Activated gamma-delta T cell treated with Interleukin-2 at 50 U/mL for 16 hours (primary cell): ENCODE measurements at regions not wholly inside any gene's neighbourhood (a gene's known extent, or its start where the extent isn't known, plus 50 kb on each side); places are given as distances from the start of the nearest gene placed in this dataset.

ENCODE experiments used
- DNase-seq: peaks from one replicate; pipeline ENCODE4 v3.0.0-alpha.2; 2020

- no peak for DNase-seq
Observed at GRCh38 chr21:27715131-27715530, 748.2 kb upstream of the ADAMTS5 start.

GRCh38 chr21:27713154-27714109, 746.5 kb upstream of the ADAMTS5 start:
- no peak for DNase-seq

- no peak for DNase-seq
Observed at GRCh38 chr21:27704567-27705166, 737.8 kb upstream of the ADAMTS5 start.

DNA sequence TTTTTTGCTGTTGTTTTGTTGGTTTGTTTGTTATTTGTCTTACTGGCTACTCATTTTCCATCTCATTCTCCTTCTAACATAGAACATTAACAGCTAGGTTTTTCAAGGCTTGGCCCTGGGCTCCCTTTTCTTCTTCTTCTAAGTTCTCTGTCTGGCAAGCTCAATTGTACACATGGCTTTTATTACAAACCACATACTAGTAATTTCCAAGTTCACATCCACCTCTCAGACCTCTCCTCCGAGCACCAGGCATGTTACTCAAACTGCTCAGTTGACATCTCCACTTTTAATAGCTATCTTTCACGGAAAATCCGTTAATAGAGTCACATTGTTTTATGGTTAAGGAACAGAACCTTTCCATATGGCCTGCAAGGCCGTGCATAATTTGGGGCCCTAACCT, 736.9 kb upstream of the ADAMTS5 start:
- DNase-seq: no peak

GRCh38 chr21:27700974-27701614, 734.2 kb upstream of the ADAMTS5 start:
- DNase-seq: peak; percentile 34

GRCh38 chr21:27695246-27695645, 728.4 kb upstream of the ADAMTS5 start:
- DNase-seq: no peak

- DNase-seq: no peak
Observed at GRCh38 chr21:27694667-27695066, 727.8 kb upstream of the ADAMTS5 start.

DNA sequence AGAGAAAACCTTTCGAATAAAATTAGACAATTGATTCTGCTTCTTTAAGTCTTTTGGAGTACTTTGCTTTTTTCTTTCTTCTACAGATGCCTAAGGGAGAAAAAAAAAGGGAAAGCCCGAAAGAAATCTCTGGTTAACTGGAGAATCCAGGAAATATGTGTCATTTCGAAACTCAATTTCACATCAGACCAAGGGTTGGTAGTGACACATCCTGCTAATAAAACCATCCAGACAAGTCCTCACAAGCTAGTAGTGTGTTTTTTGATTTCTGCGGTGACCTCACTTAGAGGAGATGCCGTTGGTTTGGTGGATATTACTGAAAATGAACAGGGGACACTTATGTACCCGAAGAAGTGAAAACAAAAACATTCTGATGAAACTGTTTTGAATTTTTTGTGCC, 726.5 kb upstream of the ADAMTS5 start:
- no peak for DNase-seq

DNA sequence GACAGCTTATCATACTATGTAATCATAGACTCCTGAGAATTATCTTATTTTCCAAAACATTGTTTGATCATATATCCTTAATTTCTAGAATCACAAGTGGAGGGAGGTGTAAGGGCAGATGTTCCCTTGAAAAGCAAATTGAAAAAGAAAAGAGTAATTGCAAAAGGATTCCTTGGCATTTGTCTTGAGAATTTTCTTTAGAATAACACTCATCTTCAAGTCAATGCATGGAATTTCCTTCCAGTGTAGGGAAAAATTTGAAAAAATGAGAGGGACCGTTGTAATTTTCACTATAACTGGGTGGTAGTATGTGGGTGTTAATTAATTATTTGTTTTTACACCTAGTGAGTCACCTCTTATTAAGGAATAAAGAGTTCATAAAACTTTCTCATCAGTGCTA, 724.6 kb upstream of the ADAMTS5 start:
- no peak for DNase-seq

- DNase-seq: no peak
Observed at GRCh38 chr21:27691006-27691405, 724.1 kb upstream of the ADAMTS5 start.

DNA sequence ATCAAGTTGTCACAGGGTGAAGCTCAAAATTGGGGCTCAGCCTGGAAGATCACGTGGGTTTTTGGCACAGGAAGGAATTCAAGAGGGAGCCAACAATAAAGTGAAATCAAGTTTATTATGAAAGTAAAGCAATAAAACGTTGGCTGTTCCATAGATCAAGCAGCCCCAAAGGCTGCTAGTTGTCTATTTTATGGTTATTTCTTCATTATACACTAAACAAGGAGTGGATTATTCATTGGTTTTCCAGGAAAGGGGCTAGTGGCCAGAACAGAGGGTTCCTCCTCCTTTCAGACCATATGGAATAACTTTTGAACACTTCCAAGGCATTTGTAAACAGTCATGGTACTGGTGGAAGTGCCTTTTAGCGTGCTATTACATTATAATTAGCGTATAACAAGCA, 723.5 kb upstream of the ADAMTS5 start:
- DNase-seq: no peak

GRCh38 chr21:27688773-27689172, 721.9 kb upstream of the ADAMTS5 start:
- no peak for DNase-seq

GRCh38 chr21:27683292-27683691, 716.4 kb upstream of the ADAMTS5 start:
- no peak for DNase-seq

GRCh38 chr21:27681841-27682240, 715.0 kb upstream of the ADAMTS5 start:
- DNase-seq: no peak

GRCh38 chr21:27681038-27681437, 714.1 kb upstream of the ADAMTS5 start:
- DNase-seq: no peak

GRCh38 chr21:27680181-27680580, 713.3 kb upstream of the ADAMTS5 start:
- no peak for DNase-seq

- no peak for DNase-seq
Observed at GRCh38 chr21:27678511-27678910, 711.6 kb upstream of the ADAMTS5 start.

DNA sequence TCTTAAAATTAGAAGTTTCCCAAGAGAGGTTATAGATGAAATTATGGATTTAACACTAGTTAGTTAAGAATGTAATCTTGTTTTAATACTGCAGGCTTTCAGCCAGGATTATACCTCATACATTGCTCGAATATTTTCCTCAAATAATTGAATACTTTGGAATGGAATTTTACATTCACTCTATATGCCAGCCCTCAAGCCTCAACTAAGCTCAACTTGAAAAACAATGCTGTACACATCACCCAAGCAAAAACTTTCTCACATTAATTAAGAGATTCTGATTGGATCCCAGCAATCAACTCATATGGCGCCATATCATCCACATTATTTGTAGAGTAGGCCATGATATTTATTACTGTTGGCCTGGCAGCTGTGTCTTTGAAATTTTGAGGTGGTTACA, 710.7 kb upstream of the ADAMTS5 start:
- DNase-seq: no peak

DNA sequence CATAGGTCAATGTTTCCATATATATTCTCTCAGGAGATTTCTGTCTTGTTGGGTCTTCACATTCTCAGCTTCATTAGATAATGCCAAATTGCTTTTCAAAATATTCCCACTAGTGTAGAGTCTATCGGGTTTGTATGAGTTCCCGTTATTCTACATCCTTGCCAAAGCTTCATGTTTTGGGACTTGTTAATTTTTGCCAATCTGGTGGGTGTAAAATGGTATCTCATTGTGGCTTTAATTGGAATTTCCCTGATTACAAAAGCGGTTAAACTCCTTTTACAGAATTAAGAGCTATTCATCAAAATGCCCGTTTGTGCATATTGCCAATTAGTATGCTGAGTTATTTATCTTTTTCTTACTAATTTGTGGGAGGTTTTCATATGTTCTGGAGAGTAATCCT, 708.4 kb upstream of the ADAMTS5 start:
- DNase-seq: no peak

DNA sequence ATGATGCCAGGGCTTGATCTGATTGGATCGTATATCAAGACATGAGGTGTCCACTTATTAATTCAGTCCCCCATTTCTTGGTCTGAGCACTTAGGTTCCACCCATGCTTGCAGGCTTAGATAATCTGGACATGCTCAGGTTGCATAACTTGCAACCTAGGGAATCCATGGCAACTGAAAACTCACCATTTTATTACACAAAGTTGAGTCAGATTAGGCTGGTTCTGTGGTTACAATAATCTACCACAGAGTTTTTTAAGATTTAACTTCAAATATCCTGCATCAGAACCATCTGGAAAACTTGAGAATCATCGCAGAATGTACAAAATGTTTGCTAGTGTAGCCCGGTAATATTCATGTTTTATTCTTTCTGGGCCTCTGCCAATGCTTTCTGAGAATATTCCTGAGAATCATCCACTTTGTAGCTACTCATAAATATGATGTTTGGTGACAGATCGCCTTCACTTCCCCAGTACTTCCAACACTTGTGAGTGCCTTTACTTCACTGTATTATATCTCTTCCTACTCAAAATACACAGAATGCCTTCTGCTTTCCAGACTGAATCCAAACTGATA, 707.2 kb upstream of the ADAMTS5 start:
- no peak for DNase-seq

- no peak for DNase-seq
Observed at GRCh38 chr21:27673581-27673980, 706.7 kb upstream of the ADAMTS5 start.

DNA sequence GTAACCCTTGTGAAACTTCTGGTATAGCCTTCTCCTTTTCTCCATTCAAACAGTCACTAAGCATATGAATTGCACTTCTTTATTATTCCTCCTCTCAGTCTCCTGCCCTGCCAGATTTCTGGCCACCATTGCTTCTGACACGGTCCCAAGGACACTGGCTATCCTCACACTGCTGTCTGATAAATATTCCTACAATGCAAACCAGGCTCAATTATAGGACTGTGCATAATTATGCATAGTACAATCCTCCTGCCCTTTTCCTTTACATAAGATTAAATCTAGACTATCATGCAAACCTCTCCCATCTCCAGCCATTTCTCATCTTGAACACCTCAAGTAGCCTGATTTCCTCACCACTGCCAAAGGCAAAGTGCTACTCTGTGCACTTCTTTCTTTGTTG, 704.3 kb upstream of the ADAMTS5 start:
- no peak for DNase-seq

GRCh38 chr21:27653481-27653880, 686.6 kb upstream of the ADAMTS5 start:
- DNase-seq: no peak

DNA sequence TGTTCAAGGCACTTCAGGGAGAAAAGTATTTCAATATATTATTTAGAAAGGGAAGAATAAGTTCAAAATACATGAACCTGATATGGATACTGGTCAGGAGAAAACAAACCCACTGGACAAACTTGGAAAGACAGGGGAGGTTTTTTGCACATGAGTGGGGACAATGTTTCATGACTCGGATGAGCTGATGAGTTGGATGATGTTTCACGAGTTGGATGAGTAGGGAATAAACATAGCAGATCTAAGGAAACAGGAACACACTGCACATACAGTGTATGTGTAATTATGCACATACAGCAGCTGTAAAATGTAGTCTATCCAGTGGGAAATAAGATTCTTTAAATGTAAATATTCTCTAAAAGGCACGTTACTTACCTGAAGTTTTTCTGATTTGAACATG, 682.9 kb upstream of the ADAMTS5 start:
- no peak for DNase-seq
